ENCODE measurements at regions not wholly inside any gene's neighbourhood (a gene's known extent, or its start where the extent isn't known, plus 50 kb on each side); places are given as distances from the start of the nearest gene placed in this dataset.

- DNase-seq (ENCODE audit: low read depth, low spot score), result no peak
- Histone ChIP-seq H3K9me3 (ENCODE audit: control insufficient read depth, insufficient read depth, low read depth, low read length) (no peaks in the 10 kb centered on the region), H3K36me3 (ENCODE audit: control insufficient read depth, insufficient read depth, low read length) (no peaks in the 10 kb centered on the region), H3K4me3 (ENCODE audit: low read depth in 2 of 2, low read length in 2 of 2) (no peak overlapping the region), H3K27me3 (ENCODE audit: control insufficient read depth, insufficient read depth, low read length) (no peaks in the 10 kb centered on the region), H3K4me1 (ENCODE audit: control insufficient read depth, insufficient read depth, low read length) (no peaks in the 10 kb centered on the region), H3K27ac (ENCODE audit: low read length) (no peak overlapping the region)
- BruUV-seq (replicated peaks), result no TSS peak
- no peak for ATAC-seq
- TF ChIP-seq TCF7L2 (IDR thresholded peaks at IDR 0.05; ENCODE audit: low read depth, low read length) (no peak), CTCF (IDR thresholded peaks at IDR 0.05) (no peak), SIN3A (IDR thresholded peaks at IDR 0.05; ENCODE audit: borderline replicate concordance, insufficient read depth, low read depth, low read length) (no peak), POLR2AphosphoS5 (IDR thresholded peaks at IDR 0.05; ENCODE audit: low read depth, low read length) (no peak)
- TF ChIP-seq, protein P1, sequence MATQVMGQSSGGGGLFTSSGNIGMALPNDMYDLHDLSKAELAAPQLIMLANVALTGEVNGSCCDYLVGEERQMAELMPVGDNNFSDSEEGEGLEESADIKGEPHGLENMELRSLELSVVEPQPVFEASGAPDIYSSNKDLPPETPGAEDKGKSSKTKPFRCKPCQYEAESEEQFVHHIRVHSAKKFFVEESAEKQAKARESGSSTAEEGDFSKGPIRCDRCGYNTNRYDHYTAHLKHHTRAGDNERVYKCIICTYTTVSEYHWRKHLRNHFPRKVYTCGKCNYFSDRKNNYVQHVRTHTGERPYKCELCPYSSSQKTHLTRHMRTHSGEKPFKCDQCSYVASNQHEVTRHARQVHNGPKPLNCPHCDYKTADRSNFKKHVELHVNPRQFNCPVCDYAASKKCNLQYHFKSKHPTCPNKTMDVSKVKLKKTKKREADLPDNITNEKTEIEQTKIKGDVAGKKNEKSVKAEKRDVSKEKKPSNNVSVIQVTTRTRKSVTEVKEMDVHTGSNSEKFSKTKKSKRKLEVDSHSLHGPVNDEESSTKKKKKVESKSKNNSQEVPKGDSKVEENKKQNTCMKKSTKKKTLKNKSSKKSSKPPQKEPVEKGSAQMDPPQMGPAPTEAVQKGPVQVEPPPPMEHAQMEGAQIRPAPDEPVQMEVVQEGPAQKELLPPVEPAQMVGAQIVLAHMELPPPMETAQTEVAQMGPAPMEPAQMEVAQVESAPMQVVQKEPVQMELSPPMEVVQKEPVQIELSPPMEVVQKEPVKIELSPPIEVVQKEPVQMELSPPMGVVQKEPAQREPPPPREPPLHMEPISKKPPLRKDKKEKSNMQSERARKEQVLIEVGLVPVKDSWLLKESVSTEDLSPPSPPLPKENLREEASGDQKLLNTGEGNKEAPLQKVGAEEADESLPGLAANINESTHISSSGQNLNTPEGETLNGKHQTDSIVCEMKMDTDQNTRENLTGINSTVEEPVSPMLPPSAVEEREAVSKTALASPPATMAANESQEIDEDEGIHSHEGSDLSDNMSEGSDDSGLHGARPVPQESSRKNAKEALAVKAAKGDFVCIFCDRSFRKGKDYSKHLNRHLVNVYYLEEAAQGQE (IDR thresholded peaks at IDR 0.05; ENCODE audit: insufficient read depth in 1 of 2, low read depth in 2 of 2, low read length in 1 of 2), result no peak
- POLR2A ChIA-PET, result no interaction called here
- CTCF ChIA-PET, result no interaction called here
- intact Hi-C loops (cut with micrococcal nuclease; ENCODE audit: unreplicated experiment), result no loop called here
- in situ Hi-C loops (cut with HindIII; ENCODE audit: low pct_unique_long_range_greater_than_20kb, low sequenced_read_pairs), result no loop called here
These were observed 708.8 kb upstream of the GRIA3 start for GRCh38 chrX:122475306-122475705.

GRCh38 chrX:122500556-122500955, 683.5 kb upstream of the GRIA3 start:
- Histone ChIP-seq H3K36me3 (ENCODE audit: control insufficient read depth, insufficient read depth, low read length) (no peaks in the 10 kb centered on the region), H3K27me3 (ENCODE audit: control insufficient read depth, insufficient read depth, low read length) (no peaks in the 10 kb centered on the region), H3K27ac (ENCODE audit: low read length) (no peak overlapping the region), H3K9me3 (ENCODE audit: control insufficient read depth, insufficient read depth, low read depth, low read length) (no peaks in the 10 kb centered on the region), H3K4me1 (ENCODE audit: control insufficient read depth, insufficient read depth, low read length) (no peaks in the 10 kb centered on the region), H3K4me3 (ENCODE audit: low read depth in 2 of 2, low read length in 2 of 2) (no peak overlapping the region)
- no TSS peak for BruUV-seq (replicated peaks)
- ATAC-seq, result no peak
- intact Hi-C loops (cut with micrococcal nuclease; ENCODE audit: unreplicated experiment), result no loop called here
- no peak for DNase-seq (ENCODE audit: low read depth, low spot score)
- POLR2A ChIA-PET, result no interaction called here
- CTCF ChIA-PET, result no interaction called here
- in situ Hi-C loops (cut with HindIII; ENCODE audit: low pct_unique_long_range_greater_than_20kb, low sequenced_read_pairs), result no loop called here
- TF ChIP-seq CTCF (IDR thresholded peaks at IDR 0.05) (no peak), TCF7L2 (IDR thresholded peaks at IDR 0.05; ENCODE audit: low read depth, low read length) (no peak), SIN3A (IDR thresholded peaks at IDR 0.05; ENCODE audit: borderline replicate concordance, insufficient read depth, low read depth, low read length) (no peak), POLR2AphosphoS5 (IDR thresholded peaks at IDR 0.05; ENCODE audit: low read depth, low read length) (no peak)
- TF ChIP-seq, protein P1 (IDR thresholded peaks at IDR 0.05; ENCODE audit: insufficient read depth in 1 of 2, low read depth in 2 of 2, low read length in 1 of 2), result no peak

Data from Panc1 (cell line).